ENCODE measurements at regions not wholly inside any gene's neighbourhood (a gene's known extent, or its start where the extent isn't known, plus 50 kb on each side); places are given as distances from the start of the nearest gene placed in this dataset.

DNA sequence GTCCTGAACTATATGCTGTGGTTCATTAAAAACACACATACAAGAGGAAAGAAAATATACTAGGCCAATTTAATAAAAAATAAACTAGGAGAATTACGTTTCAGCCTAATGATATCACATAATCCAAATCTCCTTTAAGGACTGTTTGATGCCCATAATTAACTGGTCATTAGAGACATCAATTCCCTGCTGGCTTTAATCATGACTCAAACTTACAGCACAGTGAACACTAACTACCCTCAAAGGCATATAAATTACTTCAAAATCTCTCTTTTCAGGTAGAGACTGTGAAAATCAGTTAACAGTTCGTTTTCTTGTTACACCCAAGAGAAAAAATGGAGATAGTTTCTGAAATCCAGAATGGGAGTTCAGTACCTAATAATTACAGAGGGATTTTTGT lies 567.4 kb downstream of the CBLN2 start:
- no peak overlapping the region for H4K8ac ChIP-seq (ENCODE audit: low read depth, low read length)
- no peak overlapping the region for H3K23ac ChIP-seq (ENCODE audit: low read length)
- H3K79me2 ChIP-seq (ENCODE audit: control insufficient read depth, insufficient read depth, low read length), result no peaks in the 10 kb centered on the region
- H3K4me3 ChIP-seq (ENCODE audit: low read length), result no peak overlapping the region
- H3K4me1 ChIP-seq (ENCODE audit: control insufficient read depth, low read depth, low read length), result no peaks in the 10 kb centered on the region
- no peak overlapping the region for H3K56ac ChIP-seq (ENCODE audit: low read length)
- DNase-seq, result no peak
- H2AK5ac ChIP-seq (ENCODE audit: low read length), result no peak overlapping the region
- H3K79me1 ChIP-seq (ENCODE audit: low read length), result no peaks in the 10 kb centered on the region
- H2BK15ac ChIP-seq (replicated peaks; ENCODE audit: low read depth), result no peak overlapping the region
- no peak overlapping the region for H3K9ac ChIP-seq (ENCODE audit: low read length)
- no peak overlapping the region for H2BK5ac ChIP-seq (ENCODE audit: low read length)
- no peaks in the 10 kb centered on the region for H3K27me3 ChIP-seq (ENCODE audit: insufficient read depth, low read length, poor library complexity)
- no peak overlapping the region for H3K4ac ChIP-seq (ENCODE audit: low read depth, low read length)
- H4K5ac ChIP-seq (ENCODE audit: low read length), result no peak overlapping the region
- H3K4me2 ChIP-seq (ENCODE audit: low read length), result no peak overlapping the region
- H3K27ac ChIP-seq (ENCODE audit: low read depth, low read length), result no peak overlapping the region
- no CpG with 5 or more reads among the region's 2 CpGs for whole genome bisulfite sequencing (ENCODE audit: extremely low coverage, insufficient coverage, low lambda C conversion rate)
- H3K36me3 ChIP-seq (ENCODE audit: control insufficient read depth, insufficient read depth, low read length), result no peaks in the 10 kb centered on the region
- no peak overlapping the region for H3K18ac ChIP-seq (ENCODE audit: low read length)
- no peak overlapping the region for H2BK120ac ChIP-seq (ENCODE audit: low read depth, low read length)

DNA sequence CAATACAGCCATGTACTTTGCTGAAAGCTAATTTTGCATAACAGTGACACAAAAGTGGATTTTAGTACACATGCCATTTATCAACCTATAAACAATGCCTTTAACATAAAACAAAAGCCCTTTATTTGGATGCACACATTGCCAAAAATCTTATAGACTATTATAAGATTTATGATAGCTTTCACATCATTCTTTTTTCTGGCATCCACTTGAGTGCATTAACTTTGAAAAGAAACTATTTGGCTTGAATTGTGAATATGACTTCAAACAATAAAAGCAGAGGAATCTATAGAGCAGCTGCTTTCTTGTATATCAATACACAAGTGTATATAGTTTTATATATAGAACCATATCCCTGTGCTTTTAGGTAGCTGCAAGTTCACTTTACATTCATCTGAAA lies 577.4 kb downstream of the CBLN2 start:
- Histone ChIP-seq H3K79me2 (ENCODE audit: control insufficient read depth, insufficient read depth, low read length) (no peaks in the 10 kb centered on the region), H2BK120ac (ENCODE audit: low read depth, low read length) (no peak overlapping the region), H2BK5ac (ENCODE audit: low read length) (no peak overlapping the region), H3K56ac (ENCODE audit: low read length) (no peak overlapping the region), H4K5ac (ENCODE audit: low read length) (no peak overlapping the region), H3K36me3 (ENCODE audit: control insufficient read depth, insufficient read depth, low read length) (no peaks in the 10 kb centered on the region), H3K23ac (ENCODE audit: low read length) (no peak overlapping the region), H2BK15ac (replicated peaks; ENCODE audit: low read depth) (no peak overlapping the region), H3K27ac (ENCODE audit: low read depth, low read length) (no peak overlapping the region), H3K4ac (ENCODE audit: low read depth, low read length) (no peak overlapping the region), H3K4me3 (ENCODE audit: low read length) (no peak overlapping the region), H4K8ac (ENCODE audit: low read depth, low read length) (no peak overlapping the region), H3K4me2 (ENCODE audit: low read length) (no peak overlapping the region), H3K79me1 (ENCODE audit: low read length) (no peaks in the 10 kb centered on the region), H3K9ac (ENCODE audit: low read length) (no peak overlapping the region), H2AK5ac (ENCODE audit: low read length) (no peak overlapping the region), H3K27me3 (ENCODE audit: insufficient read depth, low read length, poor library complexity) (no peaks in the 10 kb centered on the region), H3K4me1 (ENCODE audit: control insufficient read depth, low read depth, low read length) (no peaks in the 10 kb centered on the region), H3K18ac (ENCODE audit: low read length) (no peak overlapping the region)
- DNase-seq, result no peak

DNA sequence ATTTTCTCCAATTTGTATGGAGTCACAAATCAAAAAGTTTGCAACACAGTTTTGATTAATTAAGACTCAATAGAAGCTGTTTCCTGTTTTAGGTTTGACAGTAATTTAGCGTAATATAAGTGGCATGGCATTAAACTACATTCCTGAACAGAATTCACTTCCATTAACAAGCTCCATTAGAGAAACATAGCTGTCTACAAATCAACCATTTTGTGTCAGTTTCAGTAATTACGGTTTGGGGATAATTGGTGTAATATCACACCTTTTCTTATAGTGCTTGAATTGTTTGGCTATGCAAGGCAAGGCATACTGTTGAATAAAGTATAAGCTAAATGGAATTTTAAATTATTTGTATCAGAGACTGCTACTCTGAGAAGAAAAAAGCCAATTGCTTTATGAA lies 585.5 kb downstream of the CBLN2 start:
- no peak overlapping the region for H2AK5ac ChIP-seq (ENCODE audit: low read length)
- H3K4ac ChIP-seq (ENCODE audit: low read depth, low read length), result no peak overlapping the region
- no peak for DNase-seq
- no peak overlapping the region for H4K8ac ChIP-seq (ENCODE audit: low read depth, low read length)
- no peak overlapping the region for H3K4me3 ChIP-seq (ENCODE audit: low read length)
- no peaks in the 10 kb centered on the region for H3K79me1 ChIP-seq (ENCODE audit: low read length)
- no peak overlapping the region for H3K56ac ChIP-seq (ENCODE audit: low read length)
- H3K9ac ChIP-seq (ENCODE audit: low read length), result no peak overlapping the region
- no peaks in the 10 kb centered on the region for H3K4me1 ChIP-seq (ENCODE audit: control insufficient read depth, low read depth, low read length)
- H3K27me3 ChIP-seq (ENCODE audit: insufficient read depth, low read length, poor library complexity), result no peaks in the 10 kb centered on the region
- no peak overlapping the region for H2BK5ac ChIP-seq (ENCODE audit: low read length)
- H3K18ac ChIP-seq (ENCODE audit: low read length), result no peak overlapping the region
- H3K4me2 ChIP-seq (ENCODE audit: low read length), result no peak overlapping the region
- no peak overlapping the region for H3K23ac ChIP-seq (ENCODE audit: low read length)
- no CpG with 5 or more reads among the region's 2 CpGs for WGBS (ENCODE audit: extremely low coverage, insufficient coverage, low lambda C conversion rate)
- H2BK120ac ChIP-seq (ENCODE audit: low read depth, low read length), result no peak overlapping the region
- H3K27ac ChIP-seq (ENCODE audit: low read depth, low read length), result no peak overlapping the region
- no peaks in the 10 kb centered on the region for H3K36me3 ChIP-seq (ENCODE audit: control insufficient read depth, insufficient read depth, low read length)
- no peak overlapping the region for H4K5ac ChIP-seq (ENCODE audit: low read length)
- H3K79me2 ChIP-seq (ENCODE audit: control insufficient read depth, insufficient read depth, low read length), result no peaks in the 10 kb centered on the region
- H2BK15ac ChIP-seq (replicated peaks; ENCODE audit: low read depth), result no peak overlapping the region

DNA sequence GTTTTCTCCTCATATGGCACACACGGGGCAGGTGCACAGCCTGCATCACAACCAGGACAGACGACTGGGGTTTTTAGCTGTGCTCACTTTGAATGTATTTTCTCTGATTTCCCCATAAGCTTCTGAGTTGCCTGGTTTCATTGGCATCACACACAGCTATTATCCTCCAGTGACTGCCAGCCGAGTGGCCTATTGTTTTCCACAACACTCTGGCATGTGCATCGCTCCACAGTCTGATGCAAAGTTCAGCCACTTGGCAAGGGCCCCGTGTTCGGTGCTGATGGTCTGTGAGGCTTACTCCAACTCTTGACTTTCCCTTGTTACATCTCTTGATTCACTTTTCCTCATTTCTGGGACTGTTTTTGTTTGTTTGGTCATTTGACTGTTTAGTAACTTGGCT lies 593.1 kb downstream of the CBLN2 start:
- Histone ChIP-seq H3K27me3 (ENCODE audit: insufficient read depth, low read length, poor library complexity) (no peaks in the 10 kb centered on the region), H4K8ac (ENCODE audit: low read depth, low read length) (no peak overlapping the region), H3K4me3 (ENCODE audit: low read length) (no peak overlapping the region), H2BK15ac (replicated peaks; ENCODE audit: low read depth) (no peak overlapping the region), H3K9ac (ENCODE audit: low read length) (no peak overlapping the region), H2AK5ac (ENCODE audit: low read length) (no peak overlapping the region), H4K5ac (ENCODE audit: low read length) (no peak overlapping the region), H3K27ac (ENCODE audit: low read depth, low read length) (no peak overlapping the region), H3K79me2 (ENCODE audit: control insufficient read depth, insufficient read depth, low read length) (no peaks in the 10 kb centered on the region), H2BK120ac (ENCODE audit: low read depth, low read length) (no peak overlapping the region), H3K4me1 (ENCODE audit: control insufficient read depth, low read depth, low read length) (no peaks in the 10 kb centered on the region), H3K18ac (ENCODE audit: low read length) (no peak overlapping the region), H3K4me2 (ENCODE audit: low read length) (no peak overlapping the region), H3K79me1 (ENCODE audit: low read length) (no peaks in the 10 kb centered on the region), H3K23ac (ENCODE audit: low read length) (no peak overlapping the region), H3K56ac (ENCODE audit: low read length) (no peak overlapping the region), H3K36me3 (ENCODE audit: control insufficient read depth, insufficient read depth, low read length) (no peaks in the 10 kb centered on the region), H3K4ac (ENCODE audit: low read depth, low read length) (no peak overlapping the region), H2BK5ac (ENCODE audit: low read length) (no peak overlapping the region)
- DNase-seq, result no peak
- WGBS (ENCODE audit: extremely low coverage, insufficient coverage, low lambda C conversion rate), result no CpG with 5 or more reads among the region's 6 CpGs

DNA sequence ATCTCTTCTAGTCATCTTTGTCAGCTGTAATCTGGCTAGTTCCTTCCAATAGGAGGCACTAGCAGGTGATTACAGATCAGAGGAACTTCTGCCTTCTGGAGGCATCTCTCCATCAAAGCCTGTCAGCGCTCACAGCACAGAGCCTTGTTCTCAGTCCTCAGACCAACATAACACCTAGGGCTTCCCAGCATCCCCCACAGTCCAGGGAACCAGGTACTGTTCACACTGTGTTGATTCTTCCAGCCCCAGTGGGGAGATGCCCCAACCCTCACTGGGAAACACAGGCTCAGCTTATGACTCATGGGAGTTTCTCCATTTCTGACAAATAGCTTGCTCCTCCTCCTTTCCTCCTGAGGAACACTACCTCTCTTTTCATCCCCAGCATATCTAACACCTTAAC lies 601.7 kb downstream of the CBLN2 start:
- Histone ChIP-seq H3K4me2 (ENCODE audit: low read length) (no peak overlapping the region), H4K8ac (ENCODE audit: low read depth, low read length) (no peak overlapping the region), H3K18ac (ENCODE audit: low read length) (no peak overlapping the region), H3K23ac (ENCODE audit: low read length) (no peak overlapping the region), H3K27me3 (ENCODE audit: insufficient read depth, low read length, poor library complexity) (no peaks in the 10 kb centered on the region), H3K4ac (ENCODE audit: low read depth, low read length) (no peak overlapping the region), H3K79me2 (ENCODE audit: control insufficient read depth, insufficient read depth, low read length) (no peaks in the 10 kb centered on the region), H2AK5ac (ENCODE audit: low read length) (no peak overlapping the region), H3K79me1 (ENCODE audit: low read length) (no peaks in the 10 kb centered on the region), H2BK5ac (ENCODE audit: low read length) (no peak overlapping the region), H3K4me3 (ENCODE audit: low read length) (no peak overlapping the region), H3K4me1 (ENCODE audit: control insufficient read depth, low read depth, low read length) (no peaks in the 10 kb centered on the region), H2BK15ac (replicated peaks; ENCODE audit: low read depth) (no peak overlapping the region), H4K5ac (ENCODE audit: low read length) (no peak overlapping the region), H2BK120ac (ENCODE audit: low read depth, low read length) (no peak overlapping the region), H3K36me3 (ENCODE audit: control insufficient read depth, insufficient read depth, low read length) (no peaks in the 10 kb centered on the region), H3K9ac (ENCODE audit: low read length) (no peak overlapping the region), H3K27ac (ENCODE audit: low read depth, low read length) (no peak overlapping the region), H3K56ac (ENCODE audit: low read length) (no peak overlapping the region)
- no CpG with 5 or more reads among the region's 1 CpG for WGBS (ENCODE audit: extremely low coverage, insufficient coverage, low lambda C conversion rate)
- peak; percentile 33 for DNase-seq

DNA sequence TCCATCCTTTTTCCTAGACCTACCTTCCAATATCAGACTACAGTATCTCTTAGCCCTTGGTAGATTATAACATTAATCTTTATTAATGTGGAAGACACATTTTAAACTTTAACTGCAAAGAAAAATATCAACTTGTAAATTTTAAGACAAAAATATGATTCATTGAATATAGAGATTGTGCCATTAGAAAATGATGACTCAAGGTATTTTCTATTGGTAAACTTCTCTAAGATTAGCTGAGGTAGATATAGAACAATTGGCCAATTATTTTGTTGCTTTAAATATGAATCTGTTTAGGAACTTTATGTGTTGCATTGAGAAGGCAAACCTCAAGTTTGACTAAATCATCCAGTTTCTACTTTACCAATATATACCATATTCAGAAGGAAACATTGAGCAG lies 604.7 kb downstream of the CBLN2 start:
- no peak overlapping the region for H2BK120ac ChIP-seq (ENCODE audit: low read depth, low read length)
- H3K4ac ChIP-seq (ENCODE audit: low read depth, low read length), result no peak overlapping the region
- H3K9ac ChIP-seq (ENCODE audit: low read length), result no peak overlapping the region
- H4K8ac ChIP-seq (ENCODE audit: low read depth, low read length), result no peak overlapping the region
- no peaks in the 10 kb centered on the region for H3K27me3 ChIP-seq (ENCODE audit: insufficient read depth, low read length, poor library complexity)
- H3K79me2 ChIP-seq (ENCODE audit: control insufficient read depth, insufficient read depth, low read length), result no peaks in the 10 kb centered on the region
- H3K79me1 ChIP-seq (ENCODE audit: low read length), result no peaks in the 10 kb centered on the region
- no peak overlapping the region for H3K18ac ChIP-seq (ENCODE audit: low read length)
- no peak overlapping the region for H3K23ac ChIP-seq (ENCODE audit: low read length)
- DNase-seq, result no peak
- H2AK5ac ChIP-seq (ENCODE audit: low read length), result no peak overlapping the region
- H3K27ac ChIP-seq (ENCODE audit: low read depth, low read length), result no peak overlapping the region
- no peak overlapping the region for H3K4me3 ChIP-seq (ENCODE audit: low read length)
- H2BK15ac ChIP-seq (replicated peaks; ENCODE audit: low read depth), result no peak overlapping the region
- H4K5ac ChIP-seq (ENCODE audit: low read length), result no peak overlapping the region
- H3K56ac ChIP-seq (ENCODE audit: low read length), result no peak overlapping the region
- H3K36me3 ChIP-seq (ENCODE audit: control insufficient read depth, insufficient read depth, low read length), result no peaks in the 10 kb centered on the region
- H3K4me1 ChIP-seq (ENCODE audit: control insufficient read depth, low read depth, low read length), result no peaks in the 10 kb centered on the region
- H2BK5ac ChIP-seq (ENCODE audit: low read length), result no peak overlapping the region
- H3K4me2 ChIP-seq (ENCODE audit: low read length), result no peak overlapping the region
